HEK293 (cell line): ENCODE measurements at regions not wholly inside any gene's neighbourhood (a gene's known extent, or its start where the extent isn't known, plus 50 kb on each side); places are given as distances from the start of the nearest gene placed in this dataset.

Source experiments
- CTCF ChIA-PET: fragments of 350-600 bp; formaldehyde crosslinking; extraction: SDS; loops from one replicate; lab custom pipeline; 2021; ENCODE audit warnings: antibody characterized with exemption; lab: Yijun Ruan, JAX
- POLR2A ChIA-PET: fragments of 300-600 bp; formaldehyde crosslinking; extraction: SDS; loops from one replicate; lab custom pipeline; 2020; ENCODE audit warnings: antibody characterized with exemption, inconsistent platforms; lab: Yijun Ruan, JAX
- H3K27ac ChIP-seq: fragments of 200-500 bp; sonication (Bioruptor generic); 2 replicates; pipeline ENCODE4 v1.5.1; 2014; ENCODE audit warnings: low read depth, low read length, control low read depth, inconsistent platforms; ENCODE audit errors: extremely low read depth
- H3K36me3 ChIP-seq, 2 experiments: fragments of 200-500 bp in 1 of 2; sonication (Bioruptor generic) in 1 of 2; 1 replicate in 1 of 2; 2 replicates in 1 of 2; pipeline ENCODE4 v1.5.1; 2014 to 2017; ENCODE audit warnings: inconsistent platforms in 2 of 2, low read length in 2 of 2; ENCODE audit not compliant: control insufficient read depth in 2 of 2, insufficient read depth in 1 of 2
- H3K4me1 ChIP-seq: fragments of 200-500 bp; sonication (Bioruptor generic); 2 replicates; pipeline ENCODE4 v1.5.1; 2014; ENCODE audit warnings: mild to moderate bottlenecking, low read length, inconsistent platforms; ENCODE audit not compliant: control insufficient read depth, insufficient read depth
- H3K4me3 ChIP-seq: 2 replicates; pipeline ENCODE4 v1.5.1; 2011; ENCODE audit warnings: low read depth, mild to moderate bottlenecking, control low read depth, low read length, moderate library complexity
- H3K9me3 ChIP-seq: fragments of 200-500 bp; sonication (Bioruptor generic); 2 replicates; pipeline ENCODE4 v1.5.1; 2014; ENCODE audit warnings: low read depth, low read length, inconsistent platforms; ENCODE audit not compliant: control insufficient read depth, insufficient read depth
- GLI2 ChIP-seq: fragments of 450-650 bp; formaldehyde crosslinking; IDR thresholded peaks from 2 replicates; pipeline ENCODE4; 2017; ENCODE audit warnings: missing biosample characterization, missing genetic modification characterization, low read depth, borderline replicate concordance
- KLF7 ChIP-seq: fragments of 450-650 bp; formaldehyde crosslinking; IDR thresholded peaks from 2 replicates; pipeline ENCODE4 v1.5.1; 2016; ENCODE audit warnings: missing biosample characterization, missing genetic modification characterization, borderline replicate concordance
- MEIS1 ChIP-seq: sonication (generic); formaldehyde crosslinking; IDR thresholded peaks from 2 replicates; pipeline ENCODE4 v1.8.1; 2022; ENCODE audit warnings: missing genetic modification reagents, mild to moderate bottlenecking, borderline replicate concordance
- MZF1 ChIP-seq: fragments of 450-650 bp; formaldehyde crosslinking; IDR thresholded peaks from 2 replicates; pipeline ENCODE4 v1.5.1; 2017; ENCODE audit warnings: missing biosample characterization, missing genetic modification characterization, borderline replicate concordance
- ZBTB44 ChIP-seq: fragments of 450-650 bp; IDR thresholded peaks from 2 replicates; pipeline ENCODE4 v1.5.1; 2018; ENCODE audit warnings: missing biosample characterization, mild to moderate bottlenecking, missing genetic modification characterization
- ZBTB48 ChIP-seq: fragments of 450-650 bp; formaldehyde crosslinking; IDR thresholded peaks from 2 replicates; pipeline ENCODE4 v1.5.1; 2016; ENCODE audit warnings: missing biosample characterization, missing genetic modification characterization
- ZIC2 ChIP-seq: fragments of 450-650 bp; formaldehyde crosslinking; IDR thresholded peaks from 2 replicates; pipeline ENCODE4 v1.5.1; 2016; ENCODE audit warnings: missing biosample characterization, missing genetic modification characterization
- ZNF112 ChIP-seq: fragments of 450-650 bp; formaldehyde crosslinking; IDR thresholded peaks from 2 replicates; pipeline ENCODE4 v1.5.0; 2017; ENCODE audit warnings: missing biosample characterization, missing genetic modification characterization
- ZNF155 ChIP-seq: fragments of 450-650 bp; formaldehyde crosslinking; IDR thresholded peaks from 2 replicates; pipeline ENCODE4 v1.5.1; 2016; ENCODE audit warnings: missing biosample characterization, missing genetic modification characterization
- ZNF169 ChIP-seq: fragments of 450-650 bp; formaldehyde crosslinking; IDR thresholded peaks from 2 replicates; pipeline ENCODE4 v1.5.1; 2016; ENCODE audit warnings: missing biosample characterization, missing genetic modification characterization
- ZNF184 ChIP-seq: fragments of 450-650 bp; IDR thresholded peaks from 2 replicates; pipeline ENCODE4 v1.5.1; 2018; ENCODE audit warnings: missing biosample characterization, mild to moderate bottlenecking, missing genetic modification characterization
- ZNF202 ChIP-seq: fragments of 450-650 bp; formaldehyde crosslinking; IDR thresholded peaks from 2 replicates; pipeline ENCODE4 v1.5.1; 2016; ENCODE audit warnings: missing biosample characterization, missing genetic modification characterization, borderline replicate concordance
- ZNF214 ChIP-seq: fragments of 450-650 bp; formaldehyde crosslinking; IDR thresholded peaks from 2 replicates; pipeline ENCODE4 v1.5.1; 2017; ENCODE audit warnings: missing biosample characterization, mild to moderate bottlenecking, missing genetic modification characterization, borderline replicate concordance
- ZNF324 ChIP-seq: fragments of 450-650 bp; formaldehyde crosslinking; IDR thresholded peaks from 2 replicates; pipeline ENCODE4 v1.5.1; 2016; ENCODE audit warnings: missing biosample characterization, missing genetic modification characterization
- ZNF449 ChIP-seq: fragments of 450-650 bp; formaldehyde crosslinking; IDR thresholded peaks from 2 replicates; pipeline ENCODE4 v1.5.1; 2017; ENCODE audit warnings: missing biosample characterization, mild to moderate bottlenecking, missing genetic modification characterization, moderate library complexity
- ZNF654 ChIP-seq: fragments of 450-650 bp; formaldehyde crosslinking; IDR thresholded peaks from 2 replicates; pipeline ENCODE4 v1.5.1; 2016; ENCODE audit warnings: low read depth, missing biosample characterization, missing genetic modification characterization
- ZNF660 ChIP-seq: fragments of 450-650 bp; IDR thresholded peaks from 2 replicates; pipeline ENCODE4 v1.5.1; 2018; ENCODE audit warnings: missing biosample characterization, mild to moderate bottlenecking, missing genetic modification characterization
- ZNF677 ChIP-seq: fragments of 450-650 bp; IDR thresholded peaks from 2 replicates; pipeline ENCODE4 v1.5.0; 2018; ENCODE audit warnings: missing biosample characterization, mild to moderate bottlenecking, missing genetic modification characterization, moderate library complexity
- ZNF776 ChIP-seq: fragments of 450-650 bp; formaldehyde crosslinking; IDR thresholded peaks from 2 replicates; pipeline ENCODE4 v1.5.0; 2017; ENCODE audit warnings: missing biosample characterization, missing genetic modification characterization, borderline replicate concordance
- ZNF777 ChIP-seq: fragments of 450-650 bp; formaldehyde crosslinking; IDR thresholded peaks from 2 replicates; pipeline ENCODE4 v1.5.1; 2017; ENCODE audit warnings: missing biosample characterization, missing genetic modification characterization, borderline replicate concordance
- ZNF830 ChIP-seq: fragments of 450-650 bp; IDR thresholded peaks from 2 replicates; pipeline ENCODE4 v1.5.0; 2018; ENCODE audit warnings: missing biosample characterization, missing genetic modification characterization, low read depth, mild to moderate bottlenecking, moderate library complexity
- ZSCAN5A ChIP-seq: fragments of 450-650 bp; formaldehyde crosslinking; IDR thresholded peaks from 2 replicates; pipeline ENCODE4 v1.5.1; 2016; ENCODE audit warnings: missing biosample characterization, missing genetic modification characterization
- ZXDB ChIP-seq: fragments of 450-650 bp; formaldehyde crosslinking; IDR thresholded peaks from 2 replicates; pipeline ENCODE4 v1.5.1; 2016; ENCODE audit warnings: missing biosample characterization, missing genetic modification characterization
- TF ChIP-seq, protein P1 (sequence below): sonication (generic); formaldehyde crosslinking; IDR thresholded peaks from 2 replicates; pipeline ENCODE4 v1.8.1; 2022; ENCODE audit warnings: mild to moderate bottlenecking, moderate library complexity, missing genetic modification reagents
- TF ChIP-seq, protein P2 (sequence below): fragments of 450-650 bp; formaldehyde crosslinking; IDR thresholded peaks from 2 replicates; pipeline ENCODE4 v1.5.1; 2017; ENCODE audit warnings: missing biosample characterization, missing genetic modification characterization

- Histone ChIP-seq H3K4me1 (no peaks in the 10 kb centered on the region), H3K4me3 (no peak overlapping the region), H3K36me3 (no peaks in the 10 kb centered on the region), H3K27ac (no peak overlapping the region), H3K9me3 (no peaks in the 10 kb centered on the region)
- ChIA-PET POLR2A (no interaction called here), CTCF (interaction anchor here (2.1 kb wide), 1 partner anchor 19 kb away, joined by 7 read pairs; no protein-coding TSS in a partner anchor)
- TF ChIP-seq ZNF830 (tag by site-specific recombination), result no peak
- no peak for TF ChIP-seq ZSCAN5A (tag by site-specific recombination)
- TF ChIP-seq MEIS1 (CRISPR knock-in tag), result no peak
- no peak for TF ChIP-seq ZNF449
- TF ChIP-seq, protein P1, sequence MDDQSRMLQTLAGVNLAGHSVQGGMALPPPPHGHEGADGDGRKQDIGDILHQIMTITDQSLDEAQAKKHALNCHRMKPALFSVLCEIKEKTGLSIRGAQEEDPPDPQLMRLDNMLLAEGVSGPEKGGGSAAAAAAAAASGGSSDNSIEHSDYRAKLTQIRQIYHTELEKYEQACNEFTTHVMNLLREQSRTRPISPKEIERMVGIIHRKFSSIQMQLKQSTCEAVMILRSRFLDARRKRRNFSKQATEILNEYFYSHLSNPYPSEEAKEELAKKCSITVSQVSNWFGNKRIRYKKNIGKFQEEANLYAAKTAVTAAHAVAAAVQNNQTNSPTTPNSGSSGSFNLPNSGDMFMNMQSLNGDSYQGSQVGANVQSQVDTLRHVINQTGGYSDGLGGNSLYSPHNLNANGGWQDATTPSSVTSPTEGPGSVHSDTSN, result no peak
Observed at GRCh38 chr1:221497046-221497445, 244.8 kb downstream of the DUSP10 start.

DNA sequence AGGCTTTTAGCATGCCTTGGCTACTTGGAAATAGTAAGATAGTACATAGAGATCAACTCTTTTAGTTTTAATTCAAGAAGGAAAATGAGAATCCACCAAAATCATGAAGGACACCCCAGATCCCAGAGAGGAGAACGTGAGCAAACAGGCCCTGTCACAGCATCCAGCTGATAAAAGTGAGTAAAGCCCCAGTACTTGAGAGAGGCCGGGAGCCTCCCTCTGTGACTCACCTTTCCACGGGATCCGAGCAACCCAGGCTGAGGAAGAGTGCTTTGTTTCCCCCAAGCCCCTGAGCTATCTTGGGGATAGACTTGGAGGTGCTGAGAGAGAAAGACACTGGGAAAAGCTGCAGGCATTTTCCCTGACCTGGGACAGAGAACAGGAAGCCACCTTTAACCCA is 238.6 kb downstream of the DUSP10 start:
- Histone ChIP-seq H3K27ac (no peak overlapping the region), H3K9me3 (no peaks in the 10 kb centered on the region), H3K4me3 (no peak overlapping the region), H3K4me1 (no peaks in the 10 kb centered on the region), H3K36me3 (no peaks in the 10 kb centered on the region)
- POLR2A ChIA-PET, result no interaction called here
- TF ChIP-seq ZNF202 (tag by site-specific recombination) (no peak), ZNF660 (no peak), ZNF214 (tag by site-specific recombination) (no peak), ZNF184 (tag by site-specific recombination) (no peak), MZF1 (tag by site-specific recombination) (no peak), ZNF112 (tag by site-specific recombination) (no peak), ZIC2 (tag by site-specific recombination) (no peak), ZNF155 (no peak)
- TF ChIP-seq, protein P2, sequence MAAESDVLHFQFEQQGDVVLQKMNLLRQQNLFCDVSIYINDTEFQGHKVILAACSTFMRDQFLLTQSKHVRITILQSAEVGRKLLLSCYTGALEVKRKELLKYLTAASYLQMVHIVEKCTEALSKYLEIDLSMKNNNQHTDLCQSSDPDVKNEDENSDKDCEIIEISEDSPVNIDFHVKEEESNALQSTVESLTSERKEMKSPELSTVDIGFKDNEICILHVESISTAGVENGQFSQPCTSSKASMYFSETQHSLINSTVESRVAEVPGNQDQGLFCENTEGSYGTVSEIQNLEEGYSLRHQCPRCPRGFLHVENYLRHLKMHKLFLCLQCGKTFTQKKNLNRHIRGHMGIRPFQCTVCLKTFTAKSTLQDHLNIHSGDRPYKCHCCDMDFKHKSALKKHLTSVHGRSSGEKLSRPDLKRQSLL (tag by site-specific recombination), result no peak
- CTCF ChIA-PET, result no interaction called here

DNA sequence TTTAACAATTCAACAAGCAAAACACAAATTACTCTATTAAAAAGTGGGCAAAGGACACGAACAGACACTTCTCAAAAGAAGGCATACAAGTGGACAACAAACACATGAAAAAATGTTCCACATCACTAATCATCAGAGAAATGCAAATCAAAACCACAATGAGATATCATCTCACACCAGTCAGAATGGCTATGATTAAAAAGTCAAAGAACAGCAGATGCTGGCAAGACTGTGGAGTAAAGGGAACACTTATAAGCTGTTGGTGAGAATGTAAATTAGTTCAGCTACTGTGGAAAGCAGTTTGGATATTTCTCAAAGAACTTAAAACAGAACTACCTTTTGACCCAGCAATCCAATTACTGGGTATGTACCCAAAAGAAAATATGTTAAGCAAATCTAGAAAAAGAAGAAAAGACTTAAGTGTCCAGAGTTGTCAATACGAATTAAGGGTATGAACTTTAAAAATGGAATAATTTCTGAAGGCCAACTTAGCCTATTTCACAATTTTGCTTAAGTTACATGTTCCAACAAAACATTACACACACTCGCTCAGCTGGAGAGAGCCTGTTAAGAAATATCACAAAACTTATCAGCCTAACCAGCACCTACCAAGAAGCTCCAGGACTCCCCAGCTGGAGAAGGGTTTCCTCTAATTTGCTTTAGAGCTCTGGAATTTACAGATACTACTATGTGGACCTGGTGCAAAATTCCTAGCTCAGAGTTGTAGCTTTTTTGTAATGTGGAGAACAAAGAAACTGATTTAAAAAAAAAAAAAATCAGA is 232.1 kb downstream of the DUSP10 start:
- ChIA-PET CTCF (interaction anchor here (0.6 to 0.7 kb wide), 2 partner anchors 33 to 690 kb away, joined by 3 read pairs; no protein-coding TSS in a partner anchor), POLR2A (no interaction called here)
- no peaks in the 10 kb centered on the region for H3K9me3 ChIP-seq
- no peak overlapping the region for H3K27ac ChIP-seq
- H3K36me3 ChIP-seq, result no peaks in the 10 kb centered on the region
- no peak overlapping the region for H3K4me3 ChIP-seq
- no peaks in the 10 kb centered on the region for H3K4me1 ChIP-seq
- TF ChIP-seq GLI2 (no peak), ZXDB (tag by site-specific recombination) (no peak), ZNF324 (tag by site-specific recombination) (no peak), KLF7 (tag by site-specific recombination) (no peak), ZNF654 (no peak), ZNF777 (tag by site-specific recombination) (no peak), ZBTB48 (tag by site-specific recombination) (no peak), ZBTB44 (tag by site-specific recombination) (no peak), ZNF776 (tag by site-specific recombination) (no peak), ZNF677 (tag by site-specific recombination) (no peak), ZNF169 (tag by site-specific recombination) (no peak)
